HG03159 (cell line): ENCODE measurements at regions not wholly inside any gene's neighbourhood (a gene's known extent, or its start where the extent isn't known, plus 50 kb on each side); places are given as distances from the start of the nearest gene placed in this dataset.

ENCODE experiments used
- ATAC-seq: cut with Tn5 transposase; IDR thresholded peaks from one replicate; pipeline ENCODE4 v1.9.1; 2021; ENCODE audit warnings: mild to moderate bottlenecking, moderate library complexity; ENCODE audit not compliant: unreplicated experiment

DNA sequence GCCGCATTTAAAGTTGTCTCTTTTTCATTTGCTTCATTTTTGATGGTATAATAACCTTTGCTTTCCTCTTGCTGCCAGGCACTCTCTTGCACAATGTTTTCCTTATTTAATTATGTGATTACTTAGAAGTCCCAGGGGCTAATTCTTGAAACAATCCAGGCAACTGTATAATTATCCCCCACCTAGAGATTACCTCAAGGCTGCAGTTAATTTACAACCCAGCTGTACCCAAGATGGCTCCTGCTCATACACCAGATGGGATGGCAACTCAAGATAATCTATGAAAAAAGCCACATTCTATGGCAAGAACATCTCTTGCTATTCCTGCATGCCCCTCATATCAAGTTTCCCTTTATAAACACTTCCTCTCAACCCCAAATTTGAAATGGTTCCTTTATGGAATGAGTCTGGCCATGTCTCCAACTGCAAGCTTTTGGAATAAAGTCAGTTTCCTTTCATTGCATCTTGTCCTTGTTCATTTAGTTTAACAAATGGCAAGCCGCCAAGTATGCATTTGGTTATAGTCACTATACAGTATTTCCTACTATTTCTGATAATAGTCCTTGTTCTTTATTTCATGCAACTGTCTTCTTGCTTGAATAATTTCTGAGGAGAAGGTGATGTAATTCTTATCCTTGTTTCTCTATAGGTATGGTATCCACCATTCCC lies 1042.6 kb downstream of the PLA2G4A start:
- no peak for ATAC-seq

DNA sequence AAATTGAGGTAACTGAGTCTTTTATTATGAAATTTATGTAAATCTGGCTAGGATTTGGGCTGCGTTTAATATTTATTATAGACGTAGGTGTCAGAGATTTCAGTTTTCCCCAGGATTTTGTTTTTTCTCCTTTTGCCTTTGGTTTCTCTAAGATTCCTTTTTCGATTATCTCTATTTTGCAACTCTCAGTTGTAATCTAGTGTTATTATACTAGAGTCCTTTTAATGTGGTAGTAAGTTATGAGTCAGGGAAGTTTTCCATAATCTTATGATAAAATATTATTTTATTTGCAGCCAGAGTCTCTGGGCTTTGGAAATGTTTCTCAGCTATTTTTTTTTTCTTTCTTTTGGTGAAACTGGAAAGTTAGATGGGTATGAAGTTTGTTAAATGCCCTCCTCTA lies 1043.8 kb downstream of the PLA2G4A start:
- no peak for ATAC-seq

DNA sequence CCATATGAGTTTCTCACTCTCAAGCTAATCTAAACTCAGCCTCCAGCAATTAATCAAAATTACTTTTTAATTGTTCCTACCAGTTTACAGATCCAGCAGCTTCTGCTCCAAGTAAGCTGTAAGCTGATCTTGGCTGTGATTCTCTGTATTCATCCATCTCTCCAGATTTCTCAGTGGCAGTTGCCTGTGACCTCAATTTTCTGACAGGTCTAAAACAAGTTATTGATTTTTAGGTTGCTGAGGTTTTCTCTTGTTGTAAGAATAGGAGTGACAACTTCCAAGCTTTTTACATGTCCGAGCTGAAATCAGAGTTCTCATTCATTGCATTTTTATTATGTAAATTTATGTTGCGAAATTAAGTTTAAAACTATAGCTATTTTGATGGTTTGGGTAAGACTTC lies 1044.4 kb downstream of the PLA2G4A start:
- no peak for ATAC-seq

DNA sequence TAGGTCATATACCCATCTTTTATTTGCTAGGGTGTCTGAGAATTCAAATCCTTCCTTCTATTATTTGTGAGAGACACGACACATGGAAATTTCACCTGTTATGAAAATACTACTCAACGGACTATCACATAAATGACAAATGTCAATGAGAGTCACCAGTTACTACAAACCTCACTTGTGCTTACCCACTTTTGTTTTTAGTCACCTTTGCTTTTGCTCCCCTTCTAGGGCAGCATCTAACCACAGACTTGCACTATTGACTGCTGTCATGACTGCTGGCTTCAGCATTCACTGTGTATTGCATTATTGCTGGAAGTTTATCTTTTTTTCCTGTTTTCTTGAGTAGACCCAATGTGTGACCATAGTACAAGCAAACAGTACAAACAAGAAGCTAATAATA lies 1048.0 kb downstream of the PLA2G4A start:
- ATAC-seq, result no peak

- ATAC-seq, result no peak
Measured at GRCh38 chr1:187877220-187877619, 1048.5 kb downstream of the PLA2G4A start.

DNA sequence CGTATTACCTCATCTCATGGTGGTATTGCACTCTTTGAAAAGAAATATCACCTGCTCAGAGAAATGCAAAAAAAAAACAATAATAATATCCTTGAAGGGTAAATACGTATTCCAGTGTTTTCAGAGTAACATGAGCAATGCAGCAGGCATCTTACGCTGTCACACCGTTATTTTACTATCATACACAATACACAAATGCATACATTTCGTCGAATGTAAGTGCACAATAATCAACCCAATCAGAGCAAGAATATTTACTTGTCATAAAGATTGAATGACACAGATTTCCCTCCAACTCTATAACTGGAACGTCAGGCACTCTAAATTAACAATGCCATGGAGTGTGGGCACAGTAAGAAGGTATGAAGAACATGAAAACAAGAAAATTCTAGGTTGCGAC lies 1050.1 kb downstream of the PLA2G4A start:
- ATAC-seq, result no peak

GRCh38 chr1:187883356-187883755 lies 1054.6 kb downstream of the PLA2G4A start:
- ATAC-seq, result no peak

- no peak for ATAC-seq
Measured at GRCh38 chr1:187891993-187892682, 1063.4 kb downstream of the PLA2G4A start.

GRCh38 chr1:187892683-187893039 lies 1063.9 kb downstream of the PLA2G4A start:
- ATAC-seq, result no peak

- no peak for ATAC-seq
Measured at GRCh38 chr1:187893471-187893870, 1064.7 kb downstream of the PLA2G4A start.

GRCh38 chr1:187894349-187894748 lies 1065.6 kb downstream of the PLA2G4A start:
- no peak for ATAC-seq

- ATAC-seq, result no peak
Measured at GRCh38 chr1:187903223-187903622, 1074.5 kb downstream of the PLA2G4A start.

DNA sequence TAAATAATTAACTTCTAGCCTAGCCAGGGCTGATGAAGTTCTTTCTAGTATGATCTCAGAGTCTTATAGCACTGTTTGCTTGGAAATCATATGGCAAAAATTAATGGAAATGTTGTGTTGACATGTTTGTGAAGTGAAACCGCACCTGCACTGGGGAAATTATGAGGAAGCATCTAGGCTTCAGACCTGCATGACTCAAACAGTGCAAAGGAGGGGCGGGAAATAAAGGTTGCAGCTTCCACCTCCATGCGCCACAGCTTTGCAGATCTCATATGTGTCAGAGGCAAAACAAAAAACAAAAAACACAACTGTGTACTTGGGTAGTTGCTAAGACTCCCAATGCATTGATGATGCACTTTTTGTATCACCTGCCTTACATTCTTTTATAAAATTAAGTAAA lies 1080.6 kb downstream of the PLA2G4A start:
- ATAC-seq, result no peak

DNA sequence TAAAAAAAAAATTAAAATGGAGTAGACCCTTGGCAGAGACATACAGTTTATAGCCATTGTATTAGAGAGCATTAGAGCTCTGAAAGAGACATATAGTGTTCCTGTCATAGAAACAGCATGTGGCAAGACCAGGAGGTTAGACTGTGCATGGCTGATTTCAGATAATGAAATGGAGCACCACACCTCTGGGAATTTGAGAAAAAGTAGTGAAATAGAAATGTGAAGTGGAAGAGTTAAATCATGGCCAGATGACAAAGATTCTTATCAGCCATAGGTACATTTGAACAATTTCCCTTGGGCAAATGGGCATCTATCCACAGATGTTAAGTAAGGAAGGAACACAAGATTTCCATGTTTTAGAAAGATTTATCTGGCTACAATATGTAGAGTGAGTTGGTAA lies 1083.1 kb downstream of the PLA2G4A start:
- no peak for ATAC-seq

DNA sequence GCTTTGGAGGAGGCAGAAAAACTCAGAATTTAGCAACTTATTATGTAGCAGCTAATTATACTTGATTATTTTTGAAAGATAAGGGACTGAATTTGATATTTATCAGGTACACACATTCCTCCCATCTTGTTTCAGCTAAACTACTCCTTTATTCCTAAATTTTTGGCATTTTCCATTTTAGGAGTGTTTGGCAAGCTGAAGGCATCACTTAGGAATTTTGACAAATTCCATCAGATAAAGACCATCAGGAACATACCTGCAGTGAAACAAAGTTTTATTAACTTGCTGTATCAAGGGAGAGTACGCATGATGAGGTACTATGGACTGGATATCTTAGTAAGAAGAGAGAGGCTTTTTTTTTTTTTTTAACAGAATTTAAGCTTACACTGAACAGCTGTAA lies 1092.2 kb downstream of the PLA2G4A start:
- ATAC-seq, result no peak

GRCh38 chr1:187921426-187921825 lies 1092.7 kb downstream of the PLA2G4A start:
- no peak for ATAC-seq

DNA sequence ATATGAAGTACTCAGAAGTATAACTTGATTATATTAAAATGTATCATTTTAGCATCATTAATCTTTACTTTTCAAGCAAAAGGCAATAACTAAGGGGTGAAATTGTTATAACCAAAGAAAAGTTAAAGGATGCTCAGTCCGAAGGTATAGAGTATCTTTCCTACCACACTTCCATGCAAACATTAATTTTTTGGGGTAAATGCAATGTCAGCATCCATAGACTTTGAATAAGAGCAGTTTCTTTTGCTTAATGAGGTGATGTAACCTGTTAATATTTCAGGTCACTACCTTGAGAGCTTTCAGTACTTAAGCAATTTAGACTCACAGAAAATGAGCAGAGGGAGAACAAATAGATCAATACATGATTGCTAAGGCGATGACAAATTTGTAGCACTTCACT lies 1093.5 kb downstream of the PLA2G4A start:
- no peak for ATAC-seq

- no peak for ATAC-seq
Measured at GRCh38 chr1:187924252-187924651, 1095.5 kb downstream of the PLA2G4A start.

GRCh38 chr1:187928288-187928687 lies 1099.5 kb downstream of the PLA2G4A start:
- no peak for ATAC-seq

- ATAC-seq, result no peak
Measured at GRCh38 chr1:187928696-187929095, 1099.9 kb downstream of the PLA2G4A start.

- no peak for ATAC-seq
Measured at GRCh38 chr1:187931776-187932175, 1103.0 kb downstream of the PLA2G4A start.

DNA sequence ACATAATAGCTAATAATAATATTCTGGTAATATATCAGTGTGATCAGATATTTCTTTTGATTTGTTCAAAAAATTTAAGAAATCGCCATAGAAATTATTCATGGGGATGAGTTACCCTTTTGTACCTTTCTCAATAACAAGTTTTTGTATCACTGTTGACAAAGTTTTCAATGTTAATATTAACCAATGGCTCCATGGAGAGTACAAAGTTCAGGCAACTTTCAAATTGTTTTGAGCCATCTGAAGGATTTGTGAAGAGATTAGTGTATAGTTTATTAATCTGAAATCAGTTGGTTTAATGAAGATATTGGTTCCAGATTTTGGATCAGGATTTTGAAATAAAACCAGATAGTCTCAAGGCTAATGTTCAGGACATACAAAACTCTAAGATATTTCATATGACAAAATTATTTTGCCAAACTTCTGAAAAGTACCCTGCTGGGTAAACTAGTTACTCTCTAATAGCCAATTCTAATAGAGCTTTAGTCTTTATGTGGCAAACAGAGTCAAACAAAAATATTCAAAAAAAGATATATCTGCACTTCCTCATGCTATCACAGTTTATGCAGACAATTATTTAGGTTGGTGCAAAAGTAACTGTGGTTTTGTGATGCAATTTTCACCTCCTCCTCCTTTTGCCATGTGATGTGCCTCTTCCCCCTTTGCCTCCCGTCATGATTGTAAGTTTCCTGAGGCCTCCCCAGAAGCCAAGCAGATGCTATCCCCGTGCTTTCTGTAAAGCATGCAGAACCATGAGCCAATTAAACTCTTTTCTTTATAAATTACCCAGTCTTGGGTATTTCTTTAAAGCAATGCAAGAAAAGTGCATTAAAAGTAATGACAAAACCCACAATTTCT lies 1105.0 kb downstream of the PLA2G4A start:
- ATAC-seq, result no peak
